Uterus (tissue), 3 donors: ENCODE measurements at regions not wholly inside any gene's neighbourhood (a gene's known extent, or its start where the extent isn't known, plus 50 kb on each side); places are given as distances from the start of the nearest gene placed in this dataset.

Source experiments
- DNase-seq, 2 donors: peaks; one replicate each; pipeline ENCODE4 v3.0.0-alpha.2; 2019 to 2020
- H3K27ac ChIP-seq, 2 donors: fragments of 200-600 bp; sonication (generic); 1 replicate in 1 of 2; 2 replicates in 1 of 2; pipeline ENCODE4 v1.5.1; 2016 to 2018
- H3K27me3 ChIP-seq, 2 donors: fragments of 200-600 bp; sonication (generic); one replicate each; pipeline ENCODE4 v1.5.1; 2018 to 2019; ENCODE audit warnings: control low read depth in 1 of 2
- H3K36me3 ChIP-seq, 2 donors: fragments of 200-600 bp; sonication (generic); one replicate each; pipeline ENCODE4 v1.5.1; 2019; ENCODE audit warnings: control low read depth in 1 of 2
- H3K4me1 ChIP-seq, 2 donors: fragments of 200-600 bp; sonication (generic); one replicate each; pipeline ENCODE4 v1.5.1; 2018 to 2019; ENCODE audit warnings: control low read depth in 1 of 2
- H3K4me3 ChIP-seq, 2 donors: fragments of 200-600 bp; sonication (generic); 1 replicate in 1 of 2; 2 replicates in 1 of 2; pipeline ENCODE4 v1.5.1; 2018 to 2019; ENCODE audit warnings: mild to moderate bottlenecking in 1 of 2
- H3K9me3 ChIP-seq, 2 donors: fragments of 200-600 bp; sonication (generic); one replicate each; pipeline ENCODE4 v1.5.1; 2019; ENCODE audit warnings: control low read depth in 1 of 2
- CTCF ChIP-seq, 4 experiments: fragments of 200-600 bp in 2 of 4; fragments of 450-650 bp in 2 of 4; sonication (generic) in 2 of 4; IDR thresholded peaks; one replicate each; pipeline ENCODE4 v1.5.1; 2016 to 2019; ENCODE audit warnings: antibody characterized with exemption in 4 of 4, mild to moderate bottlenecking in 2 of 4, moderate library complexity in 1 of 4
- POLR2A ChIP-seq, 2 donors: fragments of 450-650 bp; IDR thresholded peaks; one replicate each; pipeline ENCODE4 v1.6.1; 2016; ENCODE audit warnings: antibody characterized with exemption in 2 of 2, mild to moderate bottlenecking in 1 of 2, moderate library complexity in 1 of 2
- intact Hi-C: fragments of 100-400 bp; cut with DNase I; formaldehyde crosslinking; loops from one replicate; pipeline ENCODE4 v1.15.1; 2023; ENCODE audit warnings: low total_unique reads
- donor health status: DM: yes; HTN: yes; CAD: no.

- TF ChIP-seq CTCF (IDR thresholded peaks at IDR 0.05) = no peak
- TF ChIP-seq POLR2A (IDR thresholded peaks at IDR 0.05) = no peak
- no peaks in the 10 kb centered on the region for H3K9me3 ChIP-seq
- H3K27me3 ChIP-seq = no peaks in the 10 kb centered on the region
- H3K27ac ChIP-seq = no peak overlapping the region
- H3K36me3 ChIP-seq = no peaks in the 10 kb centered on the region
- intact Hi-C loops = no loop called here
- no peak for DNase-seq
- H3K4me1 ChIP-seq = no peaks in the 10 kb centered on the region
- no peak overlapping the region for H3K4me3 ChIP-seq
These were observed 233.8 kb downstream of the GABRG2 start for GRCh38 chr5:162301356-162301755.

DNA sequence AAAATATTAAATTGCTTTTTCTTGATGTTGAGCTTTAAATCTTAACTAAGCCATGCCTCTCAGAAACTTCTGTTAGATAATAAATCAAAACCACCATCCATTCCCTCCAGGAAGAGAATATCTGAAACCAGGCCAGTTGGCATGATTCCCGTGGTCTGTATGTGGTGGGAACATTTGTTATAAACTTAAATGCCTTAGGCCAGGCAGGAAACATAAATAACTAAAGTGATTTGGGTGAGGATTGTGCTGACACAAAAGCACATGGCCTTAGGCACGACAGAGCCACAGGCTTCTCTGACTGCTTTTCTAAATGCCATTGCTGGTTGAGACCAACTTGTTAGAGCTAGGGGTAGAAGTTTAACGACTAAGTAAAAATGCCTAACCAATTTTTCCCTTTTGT, 255.9 kb downstream of the GABRG2 start:
- H3K4me1 ChIP-seq = no peaks in the 10 kb centered on the region
- no peaks in the 10 kb centered on the region for H3K27me3 ChIP-seq
- no peak overlapping the region for H3K27ac ChIP-seq
- DNase-seq = no peak
- H3K36me3 ChIP-seq = no peaks in the 10 kb centered on the region
- intact Hi-C loops = no loop called here
- no peaks in the 10 kb centered on the region for H3K9me3 ChIP-seq
- no peak overlapping the region for H3K4me3 ChIP-seq
- no peak for TF ChIP-seq POLR2A (IDR thresholded peaks at IDR 0.05)
- no peak for TF ChIP-seq CTCF (IDR thresholded peaks at IDR 0.05)

DNA sequence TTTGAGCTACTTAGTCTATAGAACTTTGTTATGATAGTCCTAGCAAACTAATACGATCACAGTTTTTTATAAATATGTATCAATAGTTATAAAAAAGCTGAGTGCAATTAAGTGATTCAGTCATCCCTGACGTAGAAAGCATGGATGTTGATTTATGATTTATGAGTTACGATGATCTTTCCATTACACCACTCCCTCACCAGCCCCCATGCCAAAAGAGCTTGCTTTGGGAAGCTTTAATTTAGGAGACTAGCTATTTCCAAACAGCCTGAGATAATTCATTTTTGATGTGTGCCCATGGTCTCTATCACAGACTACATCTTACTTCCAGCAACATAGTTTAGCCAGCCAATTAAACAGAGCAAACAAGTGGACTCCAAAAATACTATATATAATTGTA, 256.8 kb downstream of the GABRG2 start:
- H3K4me3 ChIP-seq = no peak overlapping the region
- H3K27me3 ChIP-seq = no peaks in the 10 kb centered on the region
- no peaks in the 10 kb centered on the region for H3K4me1 ChIP-seq
- no peak for DNase-seq
- intact Hi-C loops = no loop called here
- H3K27ac ChIP-seq = no peak overlapping the region
- TF ChIP-seq CTCF (IDR thresholded peaks at IDR 0.05) (no peak), POLR2A (IDR thresholded peaks at IDR 0.05) (no peak)
- H3K9me3 ChIP-seq = no peaks in the 10 kb centered on the region
- H3K36me3 ChIP-seq = no peaks in the 10 kb centered on the region

GRCh38 chr5:162325143-162325727, 257.7 kb downstream of the GABRG2 start:
- Histone ChIP-seq H3K4me1 (no peaks in the 10 kb centered on the region), H3K9me3 (no peaks in the 10 kb centered on the region), H3K4me3 (no peak overlapping the region), H3K36me3 (no peaks in the 10 kb centered on the region), H3K27me3 (no peaks in the 10 kb centered on the region), H3K27ac (no peak overlapping the region)
- intact Hi-C loops = no loop called here
- TF ChIP-seq CTCF (IDR thresholded peaks at IDR 0.05) (no peak), POLR2A (IDR thresholded peaks at IDR 0.05) (no peak)
- DNase-seq = no peak

GRCh38 chr5:162334944-162335343, 267.4 kb downstream of the GABRG2 start:
- TF ChIP-seq POLR2A (IDR thresholded peaks at IDR 0.05) (no peak), CTCF (IDR thresholded peaks at IDR 0.05) (no peak)
- H3K36me3 ChIP-seq = no peaks in the 10 kb centered on the region

More at GRCh38 chr5:162334944-162335343, 267.4 kb downstream of the GABRG2 start:
- Histone ChIP-seq H3K4me3 (no peak overlapping the region), H3K27me3 (no peaks in the 10 kb centered on the region), H3K4me1 (no peaks in the 10 kb centered on the region), H3K9me3 (no peaks in the 10 kb centered on the region), H3K27ac (no peak overlapping the region)
- DNase-seq = no peak
- intact Hi-C loops = no loop called here
